ENCODE measurements at regions not wholly inside any gene's neighbourhood (a gene's known extent, or its start where the extent isn't known, plus 50 kb on each side); places are given as distances from the start of the nearest gene placed in this dataset.
A peak's percentile ranks its signal among the peaks of the same experiment; 100 is the strongest.

DNA sequence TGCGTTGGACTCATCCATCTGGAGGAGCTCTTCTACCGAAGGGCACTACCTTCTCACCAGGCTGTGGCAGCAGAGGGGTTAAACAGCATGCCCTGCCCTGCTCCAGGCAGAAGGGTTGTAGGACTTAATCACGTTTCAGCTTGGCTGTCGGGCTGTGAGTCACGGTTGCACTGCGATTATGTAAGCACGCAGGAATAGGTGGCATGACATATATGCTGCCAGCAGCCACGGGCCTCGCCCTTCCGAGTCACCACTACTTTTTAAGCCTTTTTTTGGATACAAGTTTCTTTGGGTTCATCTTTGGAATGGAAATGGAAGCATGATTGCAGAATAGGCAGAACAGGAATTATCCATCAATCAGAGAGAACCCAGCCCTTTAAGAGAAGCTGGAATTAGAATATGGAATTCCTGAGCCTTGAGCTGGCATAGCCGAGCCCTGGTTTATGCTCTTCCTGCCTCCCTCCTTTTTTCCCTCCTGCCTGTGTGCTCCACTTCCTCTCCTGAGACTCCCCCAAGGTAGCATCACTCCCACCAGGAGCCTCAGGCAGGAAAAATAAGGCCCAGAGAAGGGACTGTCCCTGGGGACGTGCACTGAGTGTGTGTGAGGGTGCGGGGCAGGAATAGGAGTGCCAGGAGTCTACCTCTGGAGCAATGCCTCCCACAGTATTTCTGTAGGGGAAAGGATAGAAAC lies 86.8 kb downstream of the SEMA4F start:
- Histone ChIP-seq H3K27ac (ENCODE audit: low read depth in 2 of 2, low read length in 1 of 2) (peak overlapping the region; percentile 53 to 62; a peak in 3 of 4 replicates), H3K4me1 (ENCODE audit: control insufficient read depth in 1 of 2, insufficient read depth in 2 of 2, low read depth in 1 of 2, low read length in 1 of 2) (peaks cover 22 to 25% of the 10 kb centered on the region in 2 experiments), H3K27me3 (ENCODE audit: insufficient read depth) (no peaks in the 10 kb centered on the region), H3K9me3 (peaks cover 10% of the 10 kb centered on the region; the same call in 1 of the 2 replicates), H3K79me2 (ENCODE audit: insufficient read depth) (no peaks in the 10 kb centered on the region), H2AFZ (ENCODE audit: low read depth) (peak overlapping the region; percentile 63; the same call in 1 of the 2 replicates), H3K4me3 (ENCODE audit: low read depth in 2 of 2, low read length in 1 of 2) (peak overlapping the region in 1 of 2 experiments; percentile 8; a peak in 1 of 4 replicates), H4K20me1 (ENCODE audit: insufficient read depth) (no peaks in the 10 kb centered on the region), H3F3A (replicated peaks; ENCODE audit: insufficient read depth) (peaks cover 10% of the 10 kb centered on the region), H3K9ac (peak overlapping the region; percentile 41; the same call in 1 of the 2 replicates), H3K4me2 (peak overlapping the region; percentile 62), H3K9me2 (no peaks in the 10 kb centered on the region), H3K36me3 (replicated peaks in 1 of 2; ENCODE audit: control insufficient read depth in 1 of 2, insufficient read depth in 2 of 2, low read length in 1 of 2) (peaks cover 0 to 8% of the 10 kb centered on the region in 2 experiments)
- ChIA-PET POLR2A (interaction anchor here (0.6 kb wide), 1 partner anchor 20 kb away, joined by 7 read pairs; no protein-coding TSS in a partner anchor), CTCF (interaction anchor here (0.9 to 3.6 kb wide), 6 partner anchors 9 to 95 kb away, joined by 3 to 28 read pairs (median 4); no protein-coding TSS in a partner anchor)
- 16% methylated on average over 7 of the region's 13 CpGs for WGBS (ENCODE audit: low lambda C conversion rate)
- no peak for DNase-seq
- TF ChIP-seq SMC3 (IDR thresholded peaks at IDR 0.05; ENCODE audit: low read depth, low read length): peak; percentile 2; the same call in 1 of the 2 replicates
- no peak for TF ChIP-seq RFX5 (IDR thresholded peaks at IDR 0.05; ENCODE audit: low read length)
- no peak for TF ChIP-seq YY1 (IDR thresholded peaks at IDR 0.05; ENCODE audit: low read depth)
- TF ChIP-seq RAD21 (IDR thresholded peaks at IDR 0.05; ENCODE audit: low read length): no peak
- peak; percentile 79 for TF ChIP-seq PBX3 (IDR thresholded peaks at IDR 0.05)
- TF ChIP-seq JUND (IDR thresholded peaks at IDR 0.05): peak; percentile 93
- TF ChIP-seq MEF2A (IDR thresholded peaks at IDR 0.05; ENCODE audit: borderline replicate concordance, low read depth): peak; percentile 58; the same call in 1 of the 2 replicates
- TF ChIP-seq IRF3 (IDR thresholded peaks at IDR 0.05; ENCODE audit: low read depth, low read length): no peak
- peak; percentile 78 for TF ChIP-seq TCF12 (IDR thresholded peaks at IDR 0.05)
- no peak for TF ChIP-seq USF2 (IDR thresholded peaks at IDR 0.05; ENCODE audit: borderline replicate concordance, low read depth, low read length)
- peak; percentile 72 for TF ChIP-seq TEAD4 (IDR thresholded peaks at IDR 0.05; ENCODE audit: borderline replicate concordance, insufficient read depth)
- TF ChIP-seq NFIC (IDR thresholded peaks at IDR 0.05; ENCODE audit: borderline replicate concordance): peak; percentile 77
- no peak for TF ChIP-seq NRF1 (IDR thresholded peaks at IDR 0.05; ENCODE audit: low read depth, low read length)
- TF ChIP-seq MXI1 (IDR thresholded peaks at IDR 0.05; ENCODE audit: low read depth, low read length): 0 out of 2 replicates have a peak, but pooled peaks have one; percentile 32
- no peak for TF ChIP-seq TAF1 (IDR thresholded peaks at IDR 0.05; ENCODE audit: borderline replicate concordance, low read depth, low read length)
- TF ChIP-seq FOSL2 (IDR thresholded peaks at IDR 0.05; ENCODE audit: borderline replicate concordance, low read depth): peak; percentile 92
- no peak for TF ChIP-seq GATA2 (CRISPR knock-in tag; IDR thresholded peaks at IDR 0.05)
- peak; percentile 91 for TF ChIP-seq MAX (IDR thresholded peaks at IDR 0.05; ENCODE audit: low read depth)
- no peak for TF ChIP-seq RXRA (IDR thresholded peaks at IDR 0.05; ENCODE audit: borderline replicate concordance, low read depth)
- no peak for TF ChIP-seq EZH2phosphoT487 (IDR thresholded peaks at IDR 0.05; ENCODE audit: borderline replicate concordance, low read depth)
- 0 out of 2 replicates have a peak, but pooled peaks have one; percentile 41 for TF ChIP-seq ELF1 (IDR thresholded peaks at IDR 0.05)
- no peak for TF ChIP-seq USF1 (IDR thresholded peaks at IDR 0.05; ENCODE audit: borderline replicate concordance, low read depth)
- TF ChIP-seq SIN3A (IDR thresholded peaks at IDR 0.05; ENCODE audit: borderline replicate concordance, low read depth, low read length): no peak
- TF ChIP-seq REST (IDR thresholded peaks at IDR 0.05; ENCODE audit: low read depth, low read length): no peak

All from SK-N-SH (cell line).